ENCODE measurements at regions not wholly inside any gene's neighbourhood (a gene's known extent, or its start where the extent isn't known, plus 50 kb on each side); places are given as distances from the start of the nearest gene placed in this dataset.

DNA sequence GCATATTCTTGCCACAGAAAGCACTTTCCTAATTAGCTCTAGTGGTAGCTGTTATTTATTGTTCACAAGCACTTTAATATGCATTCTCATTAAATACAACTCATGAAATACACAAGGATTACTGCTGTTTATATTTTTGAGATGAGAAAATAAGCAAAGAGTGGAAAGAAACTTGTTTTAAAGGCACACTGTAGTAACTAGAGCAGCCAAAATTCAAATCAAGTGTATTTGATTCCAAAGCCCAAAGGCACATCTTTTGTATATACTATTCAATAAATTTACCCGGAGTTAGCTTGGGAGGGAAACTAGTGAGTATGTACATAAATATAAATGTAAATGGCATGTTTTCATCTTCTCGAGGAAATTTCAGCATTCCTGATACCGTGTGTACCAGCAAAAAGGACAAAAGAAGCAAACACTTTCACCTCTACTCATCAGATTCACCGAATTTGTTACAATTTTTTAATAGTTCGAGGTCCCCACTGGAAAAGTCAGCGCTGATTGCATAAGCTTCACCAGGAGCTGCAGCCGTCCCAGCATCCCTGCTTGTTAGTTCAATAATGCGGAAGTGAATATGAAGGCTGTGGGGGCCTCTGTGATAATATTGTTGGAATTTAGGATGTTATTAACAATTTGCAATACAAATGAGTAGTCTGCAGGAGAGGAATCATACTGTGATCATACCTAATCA is 371.6 kb upstream of the MON1B start:
- TF ChIP-seq, protein P1, sequence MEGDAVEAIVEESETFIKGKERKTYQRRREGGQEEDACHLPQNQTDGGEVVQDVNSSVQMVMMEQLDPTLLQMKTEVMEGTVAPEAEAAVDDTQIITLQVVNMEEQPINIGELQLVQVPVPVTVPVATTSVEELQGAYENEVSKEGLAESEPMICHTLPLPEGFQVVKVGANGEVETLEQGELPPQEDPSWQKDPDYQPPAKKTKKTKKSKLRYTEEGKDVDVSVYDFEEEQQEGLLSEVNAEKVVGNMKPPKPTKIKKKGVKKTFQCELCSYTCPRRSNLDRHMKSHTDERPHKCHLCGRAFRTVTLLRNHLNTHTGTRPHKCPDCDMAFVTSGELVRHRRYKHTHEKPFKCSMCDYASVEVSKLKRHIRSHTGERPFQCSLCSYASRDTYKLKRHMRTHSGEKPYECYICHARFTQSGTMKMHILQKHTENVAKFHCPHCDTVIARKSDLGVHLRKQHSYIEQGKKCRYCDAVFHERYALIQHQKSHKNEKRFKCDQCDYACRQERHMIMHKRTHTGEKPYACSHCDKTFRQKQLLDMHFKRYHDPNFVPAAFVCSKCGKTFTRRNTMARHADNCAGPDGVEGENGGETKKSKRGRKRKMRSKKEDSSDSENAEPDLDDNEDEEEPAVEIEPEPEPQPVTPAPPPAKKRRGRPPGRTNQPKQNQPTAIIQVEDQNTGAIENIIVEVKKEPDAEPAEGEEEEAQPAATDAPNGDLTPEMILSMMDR (IDR thresholded peaks at IDR 0.05; ENCODE audit: insufficient read depth, low read depth, low read length), result no peak
- ChIA-PET CTCF (no interaction called here), POLR2A (no interaction called here)

DNA sequence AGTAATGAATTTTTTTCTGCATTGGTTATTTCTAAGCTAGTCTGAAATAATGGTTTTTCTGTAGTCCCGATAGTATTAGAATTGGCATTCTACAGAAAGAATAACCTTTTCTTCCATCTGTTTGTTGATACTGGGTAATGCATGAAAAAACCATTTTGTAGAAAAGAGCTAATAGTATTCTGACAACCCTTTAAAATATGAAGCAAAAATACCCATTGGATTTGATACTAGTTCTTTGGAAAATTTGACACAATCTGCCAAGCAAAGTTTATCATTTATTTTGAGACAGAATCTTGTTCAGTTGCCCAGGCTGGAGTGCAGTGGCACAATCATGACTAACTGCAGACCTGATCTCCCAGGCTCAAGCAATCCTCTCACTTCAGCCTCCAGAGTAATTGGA is 366.8 kb upstream of the MON1B start:
- TF ChIP-seq, protein P1 (IDR thresholded peaks at IDR 0.05; ENCODE audit: insufficient read depth, low read depth, low read length), result no peak
- CTCF ChIA-PET, result no interaction called here

More for the DNA sequence above, 371.6 kb upstream of the MON1B start:
- Histone ChIP-seq H3K27me3 (ENCODE audit: control insufficient read depth, insufficient read depth, low read length) (no peaks in the 10 kb centered on the region), H3K36me3 (ENCODE audit: control insufficient read depth, insufficient read depth, low read length) (no peaks in the 10 kb centered on the region), H3K4me3 (ENCODE audit: low read depth, low read length) (no peak overlapping the region)
- DNase-seq (ENCODE audit: low read depth), result no peak

DNA sequence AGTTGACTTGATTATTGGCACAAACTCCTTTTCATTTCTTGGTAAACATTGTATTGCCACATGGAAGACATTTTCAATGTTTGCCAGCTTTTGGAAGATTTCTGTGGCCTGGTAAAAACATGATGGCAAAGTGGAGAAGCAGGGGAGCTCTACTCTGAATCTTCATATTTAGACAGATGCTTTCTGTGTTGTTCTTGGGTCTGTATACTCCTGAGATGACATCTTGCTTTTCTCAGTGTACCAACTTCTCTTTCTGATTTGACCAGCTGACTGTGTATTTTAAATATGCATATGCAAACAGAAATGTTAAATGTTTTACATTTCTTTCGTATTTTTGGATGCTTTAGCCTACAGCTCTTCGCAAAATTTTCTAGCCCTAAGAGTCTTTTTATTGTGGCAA is 366.2 kb upstream of the MON1B start:
- Histone ChIP-seq H3K4me3 (ENCODE audit: low read depth, low read length) (no peak overlapping the region), H3K27me3 (ENCODE audit: control insufficient read depth, insufficient read depth, low read length) (no peaks in the 10 kb centered on the region), H3K36me3 (ENCODE audit: control insufficient read depth, insufficient read depth, low read length) (no peaks in the 10 kb centered on the region)
- CTCF ChIA-PET, result no interaction called here
- POLR2A ChIA-PET, result no interaction called here
- TF ChIP-seq, protein P1 (IDR thresholded peaks at IDR 0.05; ENCODE audit: insufficient read depth, low read depth, low read length), result no peak
- no peak for DNase-seq (ENCODE audit: low read depth)

More for the DNA sequence above, 366.8 kb upstream of the MON1B start:
- POLR2A ChIA-PET, result no interaction called here
- Histone ChIP-seq H3K27me3 (ENCODE audit: control insufficient read depth, insufficient read depth, low read length) (no peaks in the 10 kb centered on the region), H3K36me3 (ENCODE audit: control insufficient read depth, insufficient read depth, low read length) (no peaks in the 10 kb centered on the region), H3K4me3 (ENCODE audit: low read depth, low read length) (no peak overlapping the region)
- no peak for DNase-seq (ENCODE audit: low read depth)

DNA sequence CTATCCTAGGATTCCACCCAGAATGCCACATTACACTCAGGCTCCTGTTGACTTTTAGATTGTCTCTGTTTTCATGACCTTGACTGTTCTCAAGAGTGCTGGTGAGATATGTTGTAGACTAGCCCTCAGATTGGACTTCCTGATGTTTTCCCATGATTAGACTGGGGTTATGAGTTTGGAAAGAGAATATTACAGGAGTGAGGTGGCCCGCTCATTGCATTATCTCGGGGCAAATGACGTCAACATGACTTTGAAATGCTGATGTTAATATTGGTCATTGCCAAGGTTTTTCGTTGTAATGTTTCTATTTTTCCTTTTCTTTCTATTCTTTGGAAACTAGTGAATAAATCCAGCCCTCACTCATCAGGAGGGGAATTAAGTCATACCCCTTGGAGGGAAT is 355.7 kb upstream of the MON1B start:
- TF ChIP-seq, protein P1 (IDR thresholded peaks at IDR 0.05; ENCODE audit: insufficient read depth, low read depth, low read length), result no peak
- no peak for DNase-seq (ENCODE audit: low read depth)
- Histone ChIP-seq H3K36me3 (ENCODE audit: control insufficient read depth, insufficient read depth, low read length) (no peaks in the 10 kb centered on the region), H3K27me3 (ENCODE audit: control insufficient read depth, insufficient read depth, low read length) (no peaks in the 10 kb centered on the region), H3K4me3 (ENCODE audit: low read depth, low read length) (no peak overlapping the region)
- ChIA-PET CTCF (no interaction called here), POLR2A (no interaction called here)

DNA sequence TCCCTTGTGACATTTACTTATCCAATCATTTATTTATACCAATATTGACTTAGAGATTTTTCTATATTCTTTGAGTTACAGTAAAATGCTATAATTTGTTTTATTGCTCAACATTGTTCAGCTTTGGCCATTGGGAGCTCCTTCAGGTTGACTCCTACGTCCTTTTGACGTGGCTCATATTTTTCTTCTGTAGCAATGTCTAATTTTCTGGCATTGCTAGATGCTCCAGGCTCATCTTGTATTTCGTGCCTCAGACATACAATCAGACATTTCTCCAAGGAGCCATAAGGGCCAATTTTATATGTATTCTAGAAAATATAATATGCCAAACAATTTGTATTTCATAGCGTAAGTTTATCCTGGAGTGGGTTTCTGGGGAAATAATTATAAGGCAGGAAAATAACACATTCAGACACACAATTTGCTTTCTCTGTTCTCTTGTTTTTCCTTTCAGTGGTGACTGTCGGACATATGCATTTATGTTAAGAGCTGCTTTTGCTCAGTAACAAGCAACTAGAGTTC is 355.1 kb upstream of the MON1B start:
- DNase-seq (ENCODE audit: low read depth), result no peak
- TF ChIP-seq, protein P1 (IDR thresholded peaks at IDR 0.05; ENCODE audit: insufficient read depth, low read depth, low read length), result no peak

More for the DNA sequence above, 355.1 kb upstream of the MON1B start:
- ChIA-PET POLR2A (no interaction called here), CTCF (no interaction called here)
- Histone ChIP-seq H3K27me3 (ENCODE audit: control insufficient read depth, insufficient read depth, low read length) (no peaks in the 10 kb centered on the region), H3K36me3 (ENCODE audit: control insufficient read depth, insufficient read depth, low read length) (no peaks in the 10 kb centered on the region), H3K4me3 (ENCODE audit: low read depth, low read length) (no peak overlapping the region)

All from BJ (cell line).